HG02610 (cell line): ENCODE measurements at regions not wholly inside any gene's neighbourhood (a gene's known extent, or its start where the extent isn't known, plus 50 kb on each side); places are given as distances from the start of the nearest gene placed in this dataset.
"Not testable (repeated sequence)": the region's sequence is repeated elsewhere in the genome, so short reads cannot be mapped to it uniquely, and the experiment has no call there.

ENCODE experiments used
- ATAC-seq: cut with Tn5 transposase; IDR thresholded peaks from one replicate; pipeline ENCODE4 v1.9.1; 2021; ENCODE audit warnings: mild to moderate bottlenecking, moderate library complexity; ENCODE audit not compliant: unreplicated experiment

GRCh38 chr20:12564979-12565378 is 443.8 kb upstream of the SPTLC3 start:
- ATAC-seq = no peak

GRCh38 chr20:12566596-12566995 is 442.2 kb upstream of the SPTLC3 start:
- ATAC-seq = no peak

GRCh38 chr20:12570371-12570770 is 438.4 kb upstream of the SPTLC3 start:
- ATAC-seq = no peak

GRCh38 chr20:12573442-12573841 is 435.3 kb upstream of the SPTLC3 start:
- no peak for ATAC-seq

GRCh38 chr20:12575352-12576095 is 433.2 kb upstream of the SPTLC3 start:
- ATAC-seq = no peak

GRCh38 chr20:12577213-12577612 is 431.6 kb upstream of the SPTLC3 start:
- no peak for ATAC-seq

GRCh38 chr20:12581644-12582289 is 427.0 kb upstream of the SPTLC3 start:
- no peak for ATAC-seq

- ATAC-seq = not testable (repeated sequence)
Measured at GRCh38 chr20:12582710-12583109, 426.1 kb upstream of the SPTLC3 start.

- ATAC-seq = no peak
Measured at GRCh38 chr20:12591949-12592470, 416.8 kb upstream of the SPTLC3 start.

- ATAC-seq = no peak
Measured at GRCh38 chr20:12592756-12593155, 416.0 kb upstream of the SPTLC3 start.

- no peak for ATAC-seq
Measured at GRCh38 chr20:12593342-12593873, 415.4 kb upstream of the SPTLC3 start.

- ATAC-seq = no peak
Measured at GRCh38 chr20:12594410-12595088, 414.2 kb upstream of the SPTLC3 start.

GRCh38 chr20:12595841-12596240 is 412.9 kb upstream of the SPTLC3 start:
- no peak for ATAC-seq

- ATAC-seq = no peak
Measured at GRCh38 chr20:12596863-12597262, 411.9 kb upstream of the SPTLC3 start.

GRCh38 chr20:12597551-12597950 is 411.2 kb upstream of the SPTLC3 start:
- ATAC-seq = no peak

GRCh38 chr20:12598894-12599293 is 409.9 kb upstream of the SPTLC3 start:
- no peak for ATAC-seq

GRCh38 chr20:12599494-12599893 is 409.3 kb upstream of the SPTLC3 start:
- ATAC-seq = no peak

GRCh38 chr20:12605751-12606150 is 403.0 kb upstream of the SPTLC3 start:
- no peak for ATAC-seq

- no peak for ATAC-seq
Measured at GRCh38 chr20:12610871-12611270, 397.9 kb upstream of the SPTLC3 start.

GRCh38 chr20:12614764-12615163 is 394.0 kb upstream of the SPTLC3 start:
- no peak for ATAC-seq

GRCh38 chr20:12617076-12617475 is 391.7 kb upstream of the SPTLC3 start:
- ATAC-seq = no peak
